ENCODE measurements at regions not wholly inside any gene's neighbourhood (a gene's known extent, or its start where the extent isn't known, plus 50 kb on each side); places are given as distances from the start of the nearest gene placed in this dataset.
"Not testable (repeated sequence)": the region's sequence is repeated elsewhere in the genome, so short reads cannot be mapped to it uniquely, and the experiment has no call there.

GRCh38 chr17:20926532-20926931, 116.3 kb downstream of the USP22 start:
- Histone ChIP-seq H3K4me1 (no peaks in the 10 kb centered on the region), H3K27me3 (no peaks in the 10 kb centered on the region), H3K4me3 (no peak overlapping the region), H3K36me3 (no peaks in the 10 kb centered on the region), H3K9me3 (no peaks in the 10 kb centered on the region), H3K27ac (no peak overlapping the region)
- TF ChIP-seq, protein P1, sequence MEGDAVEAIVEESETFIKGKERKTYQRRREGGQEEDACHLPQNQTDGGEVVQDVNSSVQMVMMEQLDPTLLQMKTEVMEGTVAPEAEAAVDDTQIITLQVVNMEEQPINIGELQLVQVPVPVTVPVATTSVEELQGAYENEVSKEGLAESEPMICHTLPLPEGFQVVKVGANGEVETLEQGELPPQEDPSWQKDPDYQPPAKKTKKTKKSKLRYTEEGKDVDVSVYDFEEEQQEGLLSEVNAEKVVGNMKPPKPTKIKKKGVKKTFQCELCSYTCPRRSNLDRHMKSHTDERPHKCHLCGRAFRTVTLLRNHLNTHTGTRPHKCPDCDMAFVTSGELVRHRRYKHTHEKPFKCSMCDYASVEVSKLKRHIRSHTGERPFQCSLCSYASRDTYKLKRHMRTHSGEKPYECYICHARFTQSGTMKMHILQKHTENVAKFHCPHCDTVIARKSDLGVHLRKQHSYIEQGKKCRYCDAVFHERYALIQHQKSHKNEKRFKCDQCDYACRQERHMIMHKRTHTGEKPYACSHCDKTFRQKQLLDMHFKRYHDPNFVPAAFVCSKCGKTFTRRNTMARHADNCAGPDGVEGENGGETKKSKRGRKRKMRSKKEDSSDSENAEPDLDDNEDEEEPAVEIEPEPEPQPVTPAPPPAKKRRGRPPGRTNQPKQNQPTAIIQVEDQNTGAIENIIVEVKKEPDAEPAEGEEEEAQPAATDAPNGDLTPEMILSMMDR (IDR thresholded peaks at IDR 0.05): no peak
- DNase-seq (no peak), FAIRE-seq (no peak), ATAC-seq (no peak)
- intact Hi-C loops (cut with DNase I): no loop called here
- 38 to 60% methylated on average over 2 of the region's 2 CpGs for WGBS, 2 donors

- ATAC-seq: no peak
- intact Hi-C loops (cut with DNase I): no loop called here
- Histone ChIP-seq H3K4me3 (no peak overlapping the region), H3K27ac (peak overlapping the region in 1 of 4 donors; percentile 1), H3K4me1 (no peaks in the 10 kb centered on the region), H3K36me3 (no peaks in the 10 kb centered on the region), H3K9me3 (no peaks in the 10 kb centered on the region), H3K27me3 (no peaks in the 10 kb centered on the region)
- WGBS, 2 donors: 60 to 62% methylated on average over 7 of the region's 7 CpGs
- TF ChIP-seq, protein P1 (IDR thresholded peaks at IDR 0.05): no peak
- no peak for DNase-seq
- no peak for FAIRE-seq
Measured at GRCh38 chr17:20927308-20927977, 115.4 kb downstream of the USP22 start.

- DNase-seq (no peak), ATAC-seq (no peak), FAIRE-seq (no peak)
- TF ChIP-seq, protein P1 (IDR thresholded peaks at IDR 0.05): no peak
- H3K27ac ChIP-seq: no peak overlapping the region
- WGBS, 2 donors: 75 to 80% methylated on average over 5 of the region's 5 CpGs
- H3K4me1 ChIP-seq: no peaks in the 10 kb centered on the region
- H3K4me3 ChIP-seq: no peak overlapping the region
- intact Hi-C loops (cut with DNase I): no loop called here
- no peaks in the 10 kb centered on the region for H3K27me3 ChIP-seq
- no peaks in the 10 kb centered on the region for H3K36me3 ChIP-seq
- no peaks in the 10 kb centered on the region for H3K9me3 ChIP-seq
Measured at GRCh38 chr17:20929334-20929733, 113.5 kb downstream of the USP22 start.

DNA sequence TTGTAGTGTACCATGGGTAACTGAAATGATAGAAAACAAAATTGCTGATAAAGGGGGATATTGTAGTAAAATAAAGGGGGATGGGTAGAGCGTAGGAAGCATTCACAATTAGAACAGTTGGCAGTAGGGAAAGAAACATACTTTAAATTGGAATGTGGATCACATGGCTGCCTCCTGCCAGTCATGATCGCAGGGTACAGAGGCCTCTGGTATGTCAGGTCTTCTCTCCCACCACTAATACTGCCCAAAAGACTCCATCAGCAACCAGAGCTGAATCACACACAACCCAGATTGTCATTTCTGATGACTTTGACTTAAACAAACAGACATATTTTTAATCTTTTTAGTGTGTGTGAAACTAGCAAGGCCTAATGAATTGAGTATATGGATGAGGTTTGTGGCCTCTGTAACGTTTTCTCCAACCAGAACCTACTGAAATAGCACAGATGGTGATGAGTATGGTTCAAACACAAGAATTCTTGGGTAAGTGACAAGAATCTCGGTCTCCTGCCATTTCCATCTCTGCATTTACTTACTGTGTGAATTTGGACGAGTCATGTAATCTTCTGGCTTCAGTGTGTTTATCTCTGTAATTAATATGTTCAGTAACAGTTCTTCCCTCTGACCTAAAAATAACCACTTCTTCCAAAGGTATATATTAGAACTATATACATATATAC, 112.6 kb downstream of the USP22 start:
- no peak overlapping the region for H3K27ac ChIP-seq
- FAIRE-seq: no peak
- DNase-seq: no peak
- no peak overlapping the region for H3K4me3 ChIP-seq
- intact Hi-C loops (cut with DNase I): no loop called here
- no peak for ATAC-seq
- H3K4me1 ChIP-seq: peaks cover 0 to 1% (median 0%) of the 10 kb centered on the region in 3 donors
- no peaks in the 10 kb centered on the region for H3K36me3 ChIP-seq
- H3K27me3 ChIP-seq: no peaks in the 10 kb centered on the region
- TF ChIP-seq, protein P1 (IDR thresholded peaks at IDR 0.05): no peak
- H3K9me3 ChIP-seq: no peaks in the 10 kb centered on the region
- WGBS, 2 donors: 70 to 75% methylated on average over 5 of the region's 5 CpGs

- peaks cover 0 to 19% (median 3%) of the 10 kb centered on the region in 3 donors for H3K4me1 ChIP-seq
- 89 to 98% methylated on average over 2 to 3 of the region's 3 CpGs for WGBS, 2 donors
- FAIRE-seq; H3K27ac ChIP-seq; DNase-seq; ATAC-seq; H3K9me3 ChIP-seq; intact Hi-C loops (cut with DNase I); H3K27me3 ChIP-seq; H3K36me3 ChIP-seq; H3K4me3 ChIP-seq: not testable (repeated sequence)
Measured at GRCh38 chr17:20933040-20933439, 109.8 kb downstream of the USP22 start.

Measured in pancreas (tissue), 10 donors.